Erythroblast (primary cell): ENCODE measurements at regions not wholly inside any gene's neighbourhood (a gene's known extent, or its start where the extent isn't known, plus 50 kb on each side); places are given as distances from the start of the nearest gene placed in this dataset.

Experiments
- GATA1 ChIP-seq: IDR thresholded peaks from 2 replicates; pipeline ENCODE4 v1.6.1; 2011; ENCODE audit warnings: low read depth, mild to moderate bottlenecking, control low read depth, low read length, moderate library complexity
- POLR2A ChIP-seq: IDR thresholded peaks from 2 replicates; pipeline ENCODE4 v1.6.1; 2011; ENCODE audit warnings: mild to moderate bottlenecking, low read length

GRCh38 chr5:107155707-107156106, 515.0 kb downstream of the EFNA5 start:
- TF ChIP-seq POLR2A (no peak), GATA1 (no peak)
